ENCODE measurements at regions not wholly inside any gene's neighbourhood (a gene's known extent, or its start where the extent isn't known, plus 50 kb on each side); places are given as distances from the start of the nearest gene placed in this dataset.

DNA sequence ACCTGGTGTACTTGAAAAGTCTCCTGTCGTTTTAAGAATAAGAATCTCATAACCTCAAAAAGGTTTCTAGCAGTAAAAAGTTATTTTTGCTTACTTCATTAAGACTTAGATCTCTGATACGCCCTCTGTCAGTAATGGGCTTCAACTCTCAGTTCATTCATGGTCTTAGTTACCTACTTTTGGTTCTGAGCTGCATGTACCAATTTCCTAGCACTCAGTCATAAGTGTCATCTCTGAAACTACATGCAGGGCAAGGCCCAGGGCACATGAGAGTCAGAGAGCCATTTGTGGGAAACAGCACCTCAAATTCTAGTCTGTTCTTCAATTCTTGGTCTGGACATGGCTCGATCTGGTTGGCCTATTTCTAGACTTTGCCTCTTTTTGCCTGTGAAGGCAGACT, 838.4 kb downstream of the FAM181B start:
- intact Hi-C loops (cut with micrococcal nuclease), result no loop called here

DNA sequence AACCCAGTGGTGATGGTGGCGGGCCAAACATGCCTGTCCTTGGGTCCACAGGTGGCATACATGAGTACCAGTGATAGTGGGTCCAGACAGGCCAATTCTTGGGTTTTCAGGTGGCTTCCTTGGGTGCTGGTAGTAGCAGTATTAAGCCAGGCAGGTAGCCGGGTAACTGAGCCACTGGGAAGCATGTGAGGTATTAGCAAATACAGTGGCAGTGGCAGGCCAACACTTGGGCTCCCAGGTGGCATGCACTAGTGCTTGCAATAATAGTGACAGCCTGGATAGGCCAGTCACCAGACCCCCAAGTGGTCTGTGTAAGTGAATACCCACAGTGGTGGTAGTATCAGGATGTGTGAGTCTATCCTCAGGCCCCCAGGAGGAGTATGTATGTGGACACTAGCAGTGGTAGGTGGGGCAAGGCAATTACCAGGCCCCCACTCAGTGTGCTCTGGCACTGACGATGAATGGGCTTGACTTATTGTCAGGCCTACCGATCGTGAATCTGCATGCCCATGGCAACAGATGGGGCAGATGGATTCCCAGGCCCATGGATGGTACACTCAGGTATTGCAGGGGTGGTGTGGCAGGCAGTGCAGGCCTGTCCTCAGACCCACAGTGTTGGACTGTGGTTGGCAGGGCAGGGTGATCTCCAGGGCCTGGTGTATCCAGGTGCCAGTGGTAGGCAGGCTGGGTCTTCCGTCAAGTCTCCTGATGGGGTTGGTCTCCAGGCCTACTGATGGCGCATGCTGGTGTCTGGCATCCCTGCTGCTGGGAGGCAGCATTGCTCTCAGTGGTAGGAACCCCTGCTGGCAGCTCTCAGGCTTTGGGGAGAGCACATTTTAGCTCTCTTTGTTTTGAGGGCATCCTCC, 840.7 kb downstream of the FAM181B start:
- intact Hi-C loops (cut with micrococcal nuclease), result no loop called here

DNA sequence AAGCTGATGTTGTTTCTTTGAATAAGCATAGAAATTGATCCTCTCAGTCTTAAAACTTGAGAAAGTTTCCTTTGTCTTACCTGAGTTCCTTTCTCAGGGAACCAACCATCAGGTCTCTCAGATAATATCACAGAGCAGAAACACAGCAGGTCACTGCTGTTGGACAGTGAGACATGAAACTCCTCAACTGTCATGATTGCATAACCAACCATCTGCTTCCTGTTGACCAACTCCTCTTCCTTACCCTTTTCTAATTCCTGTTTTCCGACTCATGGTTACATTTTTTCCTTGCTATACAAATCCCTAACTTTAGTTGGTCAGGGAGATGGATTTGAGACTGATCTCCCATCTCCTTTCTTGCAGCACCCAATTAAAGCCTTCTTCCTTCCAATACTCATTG, 845.3 kb downstream of the FAM181B start:
- intact Hi-C loops (cut with micrococcal nuclease), result no loop called here

GRCh38 chr11:81887671-81888070, 846.0 kb downstream of the FAM181B start:
- intact Hi-C loops (cut with micrococcal nuclease), result no loop called here

DNA sequence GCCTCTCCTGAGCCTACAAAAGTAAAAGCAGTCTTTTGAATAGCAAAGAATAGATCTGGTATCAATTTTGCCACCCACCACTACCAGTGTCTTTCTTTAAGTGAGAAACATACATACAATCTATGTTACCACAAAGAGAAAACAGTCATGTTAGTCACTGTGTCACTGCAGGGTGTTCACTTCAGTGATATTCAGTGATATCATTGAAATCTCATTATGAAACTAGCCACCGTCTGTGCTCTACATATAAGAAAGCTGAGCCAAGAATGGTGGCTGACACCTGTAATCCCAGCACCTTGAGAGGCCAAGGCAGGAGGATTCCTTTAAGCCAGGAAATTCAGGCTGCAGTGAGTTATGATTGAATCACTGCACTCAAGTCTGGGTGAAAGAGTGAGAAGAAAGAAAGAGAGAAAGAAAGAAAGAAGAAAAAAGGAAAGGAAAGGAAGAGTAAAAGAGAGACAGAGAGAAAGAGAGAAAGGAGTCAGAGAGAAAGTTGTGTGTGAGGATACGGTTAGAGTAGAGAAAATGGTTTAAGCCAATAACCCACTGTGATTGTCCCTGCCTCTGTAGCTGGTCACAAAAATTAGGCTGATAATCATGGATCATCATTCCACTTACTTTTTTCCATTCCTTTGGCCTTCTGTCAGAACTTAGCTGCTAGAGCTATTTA, 847.1 kb downstream of the FAM181B start:
- intact Hi-C loops (cut with micrococcal nuclease), result no loop called here

- intact Hi-C loops (cut with micrococcal nuclease), result loop anchor here (10.0 kb wide), 1 partner anchor 1410 kb away; the partner anchor contains the start of gene CCDC90B
These were observed 859.0 kb downstream of the FAM181B start for GRCh38 chr11:81874635-81875034.

GRCh38 chr11:81870815-81871214, 862.8 kb downstream of the FAM181B start:
- intact Hi-C loops (cut with micrococcal nuclease), result loop anchor here (2.0 to 10.0 kb wide), 2 partner anchors 134 to 1414 kb away; partner anchors contain the start of gene CCDC90B

- intact Hi-C loops (cut with micrococcal nuclease), result loop anchor here (2.0 to 10.0 kb wide), 2 partner anchors 135 to 1415 kb away; partner anchors contain the start of gene CCDC90B
These were observed 863.6 kb downstream of the FAM181B start for GRCh38 chr11:81870066-81870412.

- intact Hi-C loops (cut with micrococcal nuclease), result loop anchor here (1.0 to 10.0 kb wide), 4 partner anchors 83 to 1415 kb away; partner anchors contain the start of gene CCDC90B
These were observed 864.2 kb downstream of the FAM181B start for GRCh38 chr11:81869351-81870065.

DNA sequence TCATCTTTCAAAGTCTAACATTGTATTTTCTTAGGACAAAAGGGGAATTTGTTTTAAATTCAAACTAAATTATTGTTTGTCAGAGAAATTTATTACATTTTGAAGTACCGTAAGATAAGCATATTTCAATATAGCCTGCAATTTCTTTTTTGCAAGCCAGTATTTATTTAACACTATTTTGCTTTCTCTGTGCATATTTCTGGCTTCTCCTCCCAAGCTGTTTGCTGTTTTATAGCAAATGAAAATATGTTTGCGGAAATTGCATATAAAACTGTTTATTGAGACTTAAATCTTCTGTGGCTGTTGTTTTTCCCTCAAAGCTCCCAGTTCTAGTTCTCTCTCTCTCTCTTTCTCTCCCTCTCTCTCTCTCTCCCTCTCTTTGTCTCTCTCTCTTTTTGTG, 866.8 kb downstream of the FAM181B start:
- intact Hi-C loops (cut with micrococcal nuclease), result no loop called here

- intact Hi-C loops (cut with micrococcal nuclease), result no loop called here
These were observed 876.3 kb downstream of the FAM181B start for GRCh38 chr11:81857386-81857785.

DNA sequence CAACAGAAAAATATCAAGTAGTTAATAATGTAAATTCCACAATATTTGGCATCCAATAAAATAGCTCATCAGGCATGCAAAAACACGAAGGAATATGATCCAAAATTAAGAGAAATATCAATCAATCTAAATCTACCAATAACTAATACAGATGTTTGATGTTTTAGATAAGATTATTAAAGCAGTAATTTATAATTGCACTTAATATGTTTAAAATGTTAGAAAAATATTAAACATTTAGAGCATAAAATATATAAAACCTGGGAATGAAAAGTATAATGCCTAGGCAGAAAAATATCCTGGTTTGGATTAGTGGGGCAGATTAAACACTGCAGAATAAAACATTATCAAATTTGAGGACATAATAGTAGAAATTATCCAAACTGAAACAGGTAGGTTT, 879.9 kb downstream of the FAM181B start:
- intact Hi-C loops (cut with micrococcal nuclease), result no loop called here

DNA sequence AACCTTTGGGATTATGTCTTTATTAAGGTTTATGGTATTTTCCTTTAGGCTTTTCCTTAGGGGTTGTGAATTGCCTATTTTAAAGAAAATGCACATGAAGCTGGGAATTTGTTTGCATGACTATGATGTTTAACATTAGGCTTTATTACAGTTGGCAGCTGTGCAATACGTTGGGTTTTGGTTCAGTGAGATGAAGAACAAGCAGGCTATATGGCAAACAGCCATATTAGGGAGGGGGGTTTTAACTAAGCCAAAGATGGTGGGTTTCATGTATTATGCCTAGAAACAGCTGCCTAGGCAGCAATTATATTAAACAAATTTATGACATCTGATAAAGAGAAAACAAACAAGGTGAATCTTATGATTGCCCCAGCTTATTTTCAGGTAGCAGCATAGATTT, 880.8 kb downstream of the FAM181B start:
- intact Hi-C loops (cut with micrococcal nuclease), result no loop called here

- intact Hi-C loops (cut with micrococcal nuclease), result no loop called here
These were observed 893.3 kb downstream of the FAM181B start for GRCh38 chr11:81840380-81840779.

GRCh38 chr11:81839976-81840375, 893.7 kb downstream of the FAM181B start:
- intact Hi-C loops (cut with micrococcal nuclease), result no loop called here

- intact Hi-C loops (cut with micrococcal nuclease), result no loop called here
These were observed 894.6 kb downstream of the FAM181B start for GRCh38 chr11:81839016-81839415.

DNA sequence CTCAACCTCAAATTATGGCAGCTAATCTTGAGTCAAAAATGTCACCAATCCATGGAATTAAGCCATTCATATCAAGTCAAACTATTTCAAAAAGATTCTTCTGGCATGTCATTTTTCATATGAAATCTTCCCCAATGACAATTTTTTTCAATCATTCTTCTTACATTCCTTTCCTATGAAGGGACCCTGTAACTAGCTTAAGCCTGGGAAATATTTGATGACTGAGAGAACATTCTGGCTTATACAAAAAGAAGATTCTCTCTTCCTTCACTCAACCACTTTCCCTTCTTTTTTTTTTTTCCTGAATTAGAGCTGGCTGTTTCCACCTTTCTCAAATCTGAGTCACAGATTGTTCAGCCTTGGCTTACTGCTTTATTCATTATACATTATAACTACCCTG, 903.7 kb downstream of the FAM181B start:
- intact Hi-C loops (cut with micrococcal nuclease), result no loop called here

DNA sequence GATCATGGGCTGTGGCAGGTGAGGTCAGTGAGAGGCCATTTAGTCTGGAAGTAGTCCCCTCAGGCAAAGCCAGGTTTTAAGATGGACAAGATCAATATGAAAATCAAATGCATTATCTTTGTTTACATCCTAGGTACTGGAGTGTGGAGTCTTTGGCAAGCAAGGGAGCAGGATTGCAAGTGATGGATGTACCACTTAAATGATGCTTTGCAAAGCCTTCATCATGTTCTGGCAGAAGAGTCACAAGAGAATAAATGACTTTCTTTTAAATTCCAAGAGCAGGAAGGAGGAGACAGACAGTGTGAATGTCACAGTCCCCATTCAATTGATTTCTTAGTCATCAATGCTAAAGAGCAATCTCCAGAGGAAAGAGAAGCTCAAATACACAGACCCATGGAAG, 908.3 kb downstream of the FAM181B start:
- intact Hi-C loops (cut with micrococcal nuclease), result no loop called here

DNA sequence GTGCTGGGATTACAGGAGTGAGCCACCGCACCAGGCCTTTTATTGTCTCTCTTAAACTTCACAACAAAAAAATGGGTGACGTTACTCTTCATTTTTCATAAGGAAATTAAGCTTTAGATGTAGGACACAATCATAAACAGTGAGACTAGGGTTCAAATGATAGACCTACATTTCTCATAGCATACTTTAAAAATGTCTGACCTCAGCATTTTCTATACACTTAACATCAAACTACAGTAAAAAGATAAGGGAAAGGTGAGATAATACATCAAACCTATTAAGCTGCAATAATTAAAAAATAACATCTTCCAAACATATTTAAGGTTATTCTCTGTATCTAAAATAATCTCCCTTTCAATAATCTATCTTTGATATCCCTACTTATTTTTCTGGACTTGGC, 914.2 kb downstream of the FAM181B start:
- intact Hi-C loops (cut with micrococcal nuclease), result no loop called here

GRCh38 chr11:81804858-81805257, 928.8 kb downstream of the FAM181B start:
- intact Hi-C loops (cut with micrococcal nuclease), result no loop called here

DNA sequence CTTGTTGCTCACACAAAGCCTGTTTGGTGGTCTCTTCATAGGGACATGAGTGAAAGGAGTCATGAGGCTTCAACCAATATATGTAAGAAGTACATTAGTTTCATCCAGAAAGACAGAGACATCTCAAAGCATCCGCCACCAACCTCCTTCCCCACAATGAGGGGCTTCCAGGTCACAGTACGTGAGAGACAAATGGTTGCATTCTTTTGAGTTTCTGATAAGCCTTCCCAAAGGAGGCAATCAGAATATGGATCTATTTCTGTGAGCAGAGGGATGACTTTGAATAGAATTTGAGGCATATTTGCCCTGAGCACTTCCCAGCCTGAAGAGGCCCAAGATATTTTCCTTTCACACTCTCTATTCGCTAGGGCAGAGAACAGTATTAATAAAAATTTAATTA, 931.1 kb downstream of the FAM181B start:
- intact Hi-C loops (cut with micrococcal nuclease), result no loop called here

DNA sequence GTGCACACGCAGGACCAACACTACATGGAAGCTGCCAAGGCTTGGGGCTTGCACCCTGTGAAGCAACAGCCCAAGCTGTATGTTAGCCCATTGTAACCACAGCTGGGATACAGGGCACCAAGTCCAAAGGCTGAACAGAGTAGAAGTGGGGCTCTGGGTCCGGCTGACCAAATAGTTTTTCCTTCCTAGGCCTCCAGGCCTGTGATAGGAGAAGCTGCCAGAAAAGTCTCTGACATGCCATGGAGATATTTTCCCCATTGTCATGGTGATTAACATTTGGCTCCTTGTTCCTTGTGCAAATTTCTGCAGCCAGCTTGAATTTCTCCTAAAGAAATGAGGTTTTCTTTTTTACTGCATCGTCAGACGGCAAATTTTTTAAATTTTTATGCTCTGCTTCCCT, 941.2 kb downstream of the FAM181B start:
- intact Hi-C loops (cut with micrococcal nuclease), result no loop called here
